Skin epidermis (tissue), 12 donors: ENCODE measurements at regions not wholly inside any gene's neighbourhood (a gene's known extent, or its start where the extent isn't known, plus 50 kb on each side); places are given as distances from the start of the nearest gene placed in this dataset.

Experiments used
- H3K27ac ChIP-seq, 21 experiments: fragments of 200-600 bp; sonication (generic) in 11 of 21; one replicate each; pipeline ENCODE4 v1.5.0; 2020; ENCODE audit warnings: mild to moderate bottlenecking in 3 of 21, inconsistent platforms in 2 of 21, moderate library complexity in 2 of 21
- H3K4me3 ChIP-seq, 7 experiments: fragments of 200-600 bp; sonication (generic) in 2 of 7; one replicate each; pipeline ENCODE4 v1.5.0; 2020; ENCODE audit warnings: inconsistent platforms in 2 of 7, mild to moderate bottlenecking in 2 of 7, moderate library complexity in 1 of 7

DNA sequence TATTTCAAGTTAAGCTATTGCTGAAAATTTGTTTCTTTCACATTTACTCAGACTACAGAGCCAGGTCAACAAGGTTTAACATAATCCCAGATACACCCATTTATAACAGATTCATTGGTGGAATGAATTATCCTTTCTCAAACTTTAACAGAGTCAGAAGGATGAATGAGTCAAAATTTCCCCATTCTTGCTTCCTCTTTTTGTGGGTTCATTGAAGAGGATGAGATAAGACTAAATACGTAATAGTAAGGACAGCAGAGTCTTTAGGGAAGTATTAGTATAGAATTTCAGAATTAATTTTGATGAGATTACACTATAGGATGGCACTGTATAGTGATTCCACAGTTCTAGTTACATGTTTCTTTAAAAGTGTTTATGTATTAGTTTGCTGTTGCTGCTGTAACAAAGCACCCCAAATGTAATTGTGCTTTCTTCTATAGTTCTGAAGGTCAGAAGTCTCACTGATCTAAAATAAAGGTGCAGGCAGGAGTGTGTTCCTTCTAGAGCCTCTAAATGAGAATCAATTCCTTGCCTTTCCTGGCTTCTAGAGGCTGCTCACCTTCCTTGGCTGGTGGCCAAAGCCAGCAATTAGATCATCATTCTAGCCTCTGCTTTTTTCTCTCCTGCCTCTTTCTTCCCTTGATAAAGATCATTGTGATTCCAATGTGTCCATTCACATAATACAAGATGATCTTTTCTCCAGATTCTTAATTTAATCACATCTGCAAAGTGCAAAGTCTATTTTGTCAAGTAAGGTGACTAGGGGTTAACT lies 309.3 kb upstream of the PIK3C3 start:
- no peak overlapping the region for H3K27ac ChIP-seq

GRCh38 chr18:41644466-41644865 lies 310.6 kb upstream of the PIK3C3 start:
- Histone ChIP-seq H3K27ac (no peak overlapping the region), H3K4me3 (no peak overlapping the region)

More for the DNA sequence above, 309.3 kb upstream of the PIK3C3 start:
- H3K4me3 ChIP-seq = no peak overlapping the region

- no peak overlapping the region for H3K27ac ChIP-seq
- H3K4me3 ChIP-seq = no peak overlapping the region
Measured at GRCh38 chr18:41643427-41643826, 311.6 kb upstream of the PIK3C3 start.

- H3K4me3 ChIP-seq = no peak overlapping the region
- no peak overlapping the region for H3K27ac ChIP-seq
Measured at GRCh38 chr18:41642756-41643155, 312.3 kb upstream of the PIK3C3 start.

DNA sequence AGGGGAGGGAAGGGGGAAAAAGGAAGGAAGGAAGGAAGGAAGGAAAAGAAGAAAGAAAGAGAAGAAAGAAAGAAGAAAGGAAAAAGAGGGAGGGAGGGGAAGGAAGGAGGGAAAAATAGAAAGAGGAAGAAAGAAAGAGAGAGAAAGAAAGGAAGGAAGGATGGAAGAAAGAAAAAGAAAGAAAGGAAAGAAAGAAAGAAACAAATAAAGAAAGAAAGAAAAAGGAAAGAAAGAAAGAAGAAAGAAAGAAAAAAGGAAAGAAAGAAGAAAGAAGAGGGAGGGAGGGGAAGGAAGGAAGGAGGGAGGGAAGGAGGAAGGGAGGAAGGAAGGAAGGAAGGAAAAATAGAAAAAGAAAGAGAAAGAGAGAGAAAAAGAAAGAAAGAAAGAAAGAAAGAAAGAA lies 315.8 kb upstream of the PIK3C3 start:
- no peak overlapping the region for H3K27ac ChIP-seq
- H3K4me3 ChIP-seq = no peak overlapping the region

GRCh38 chr18:41631723-41632285 lies 323.2 kb upstream of the PIK3C3 start:
- H3K27ac ChIP-seq = peak overlapping the region in 1 of 21 experiments; percentile 72
- peak overlapping the region in 2 of 7 experiments; percentile 11 to 34 for H3K4me3 ChIP-seq

DNA sequence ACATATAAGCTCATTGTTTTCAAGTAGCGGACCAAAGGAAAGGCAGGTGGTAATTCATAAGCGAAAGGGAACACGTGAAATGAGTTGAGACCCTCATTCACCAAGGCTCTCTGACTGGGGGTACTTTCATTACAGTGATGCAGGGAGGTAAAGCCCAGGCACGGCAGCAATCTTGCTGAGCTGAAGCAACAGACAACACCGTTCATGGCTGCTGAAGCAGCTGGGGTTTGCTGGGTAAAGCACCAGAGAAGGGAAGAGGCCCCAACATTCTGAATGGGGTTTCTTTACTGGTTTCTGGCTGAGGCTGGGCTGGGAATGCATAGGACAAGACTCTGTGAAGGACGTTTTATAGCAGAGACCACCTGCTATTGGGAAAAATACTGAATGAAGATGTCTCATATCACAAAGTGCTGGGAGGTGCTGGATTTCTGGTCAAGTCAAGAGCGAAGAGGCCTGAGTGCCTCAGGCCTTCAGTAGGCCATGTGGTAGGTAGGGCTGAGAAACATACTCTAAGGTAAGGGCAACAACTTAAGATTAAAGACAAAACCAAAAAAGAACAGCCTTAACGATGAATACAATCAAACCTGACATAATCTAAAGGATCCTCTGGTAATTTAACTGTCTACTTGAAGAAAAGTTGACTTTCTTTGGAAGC lies 324.7 kb upstream of the PIK3C3 start:
- Histone ChIP-seq H3K27ac (peak overlapping the region in 1 of 21 experiments; percentile 26), H3K4me3 (peak overlapping the region in 1 of 7 experiments; percentile 11)

- no peak overlapping the region for H3K27ac ChIP-seq
- H3K4me3 ChIP-seq = no peak overlapping the region
Measured at GRCh38 chr18:41624460-41624859, 330.6 kb upstream of the PIK3C3 start.

GRCh38 chr18:41621177-41621576 lies 333.9 kb upstream of the PIK3C3 start:
- H3K27ac ChIP-seq = no peak overlapping the region
- no peak overlapping the region for H3K4me3 ChIP-seq

- H3K4me3 ChIP-seq = no peak overlapping the region
Measured at GRCh38 chr18:41618147-41618546, 336.9 kb upstream of the PIK3C3 start.

DNA sequence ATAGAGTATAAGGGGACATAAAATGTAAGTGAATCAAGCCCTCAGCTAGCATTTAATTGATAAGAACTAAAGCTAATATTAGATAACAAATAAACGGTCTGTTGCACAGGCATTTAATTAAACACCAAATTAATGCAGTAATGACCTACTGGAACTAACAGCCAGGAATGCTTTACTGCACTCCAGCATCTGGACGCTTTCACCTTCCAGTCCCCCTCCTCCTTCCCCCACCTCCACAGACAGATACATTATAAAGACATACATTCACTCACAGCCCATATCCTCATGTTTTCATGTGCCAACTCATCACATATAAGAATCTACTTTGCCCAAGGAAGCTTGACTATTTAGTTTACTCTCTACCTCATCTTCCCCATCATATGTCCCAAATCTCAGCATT lies 337.4 kb upstream of the PIK3C3 start:
- no peak overlapping the region for H3K27ac ChIP-seq
- H3K4me3 ChIP-seq = no peak overlapping the region

More at GRCh38 chr18:41618147-41618546, 336.9 kb upstream of the PIK3C3 start:
- no peak overlapping the region for H3K27ac ChIP-seq

GRCh38 chr18:41613003-41613609 lies 341.9 kb upstream of the PIK3C3 start:
- H3K27ac ChIP-seq = no peak overlapping the region
- H3K4me3 ChIP-seq = no peak overlapping the region

- no peak overlapping the region for H3K4me3 ChIP-seq
Measured at GRCh38 chr18:41604964-41605363, 350.1 kb upstream of the PIK3C3 start.

DNA sequence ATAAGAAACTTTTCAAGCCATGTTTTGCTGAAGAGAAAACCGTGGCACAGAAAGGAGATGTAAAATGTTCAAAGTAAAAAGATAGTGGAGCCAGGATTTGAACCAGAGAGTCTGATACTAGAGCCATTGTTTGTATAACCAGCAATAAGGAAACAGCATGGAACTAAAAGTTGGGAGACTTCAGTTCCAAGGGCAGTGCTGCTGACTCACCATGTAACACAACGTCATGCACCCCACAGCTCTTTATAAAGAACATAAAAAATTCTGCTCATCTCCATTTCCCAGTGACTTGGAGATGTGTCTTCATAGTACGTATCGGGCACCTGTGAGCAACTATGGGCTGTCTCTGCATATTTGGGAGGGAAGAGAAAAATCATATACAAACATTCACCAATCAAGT lies 353.0 kb upstream of the PIK3C3 start:
- Histone ChIP-seq H3K4me3 (no peak overlapping the region), H3K27ac (no peak overlapping the region)

More at GRCh38 chr18:41604964-41605363, 350.1 kb upstream of the PIK3C3 start:
- no peak overlapping the region for H3K27ac ChIP-seq

DNA sequence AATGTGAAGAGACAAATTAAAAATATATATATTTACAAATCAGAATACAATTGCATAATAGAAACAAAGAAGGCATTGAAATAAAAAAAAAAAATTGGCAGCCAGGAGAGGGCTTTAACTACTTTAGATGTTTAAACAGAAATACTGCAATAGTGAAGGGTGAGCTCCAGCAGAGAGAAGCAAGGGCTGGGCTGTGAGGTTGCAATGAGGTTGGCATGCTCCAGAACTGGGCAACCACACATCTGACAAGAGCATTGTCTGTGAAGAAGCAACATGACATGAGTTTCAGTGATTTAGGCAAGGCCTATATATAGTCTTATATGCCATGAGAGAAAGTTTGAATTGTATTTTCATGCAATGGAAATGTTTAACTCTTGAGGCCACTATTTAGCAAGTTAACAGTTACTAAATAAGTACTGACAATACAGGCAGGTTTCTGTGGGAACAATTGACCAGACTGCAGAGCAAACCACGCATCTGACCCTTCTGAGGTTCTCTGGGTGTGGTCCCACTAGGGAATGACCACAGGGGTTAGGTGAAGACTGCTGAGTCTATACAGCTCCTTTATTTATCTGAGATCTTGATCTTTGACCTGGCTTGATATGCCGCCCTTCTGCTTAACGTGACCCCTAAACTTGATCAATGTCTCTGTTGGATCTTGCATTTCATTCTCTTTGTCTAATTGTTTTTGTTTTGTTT lies 354.2 kb upstream of the PIK3C3 start:
- no peak overlapping the region for H3K27ac ChIP-seq

DNA sequence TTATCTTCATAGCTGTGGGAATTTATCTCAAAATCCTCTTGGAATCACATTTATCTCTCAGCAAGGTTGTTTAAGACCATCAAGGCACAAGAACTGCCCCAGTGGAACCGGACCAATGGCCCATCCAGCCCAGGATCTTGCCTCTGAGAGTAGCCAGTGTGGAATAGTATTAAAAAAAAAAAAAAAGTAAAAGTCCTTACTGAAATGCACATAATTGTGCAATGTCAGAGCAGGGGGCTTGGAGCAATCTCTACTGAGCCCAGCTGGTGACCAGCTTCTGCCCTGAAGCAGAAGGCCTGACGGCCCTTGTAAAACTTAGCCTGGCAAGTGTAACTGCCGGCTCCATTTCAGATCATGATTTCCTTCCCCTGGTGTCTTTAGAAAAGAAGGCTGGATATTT lies 355.6 kb upstream of the PIK3C3 start:
- Histone ChIP-seq H3K27ac (no peak overlapping the region), H3K4me3 (no peak overlapping the region)

More for the DNA sequence above, 354.2 kb upstream of the PIK3C3 start:
- no peak overlapping the region for H3K4me3 ChIP-seq

GRCh38 chr18:41594582-41594981 lies 360.5 kb upstream of the PIK3C3 start:
- H3K4me3 ChIP-seq = no peak overlapping the region
- H3K27ac ChIP-seq = no peak overlapping the region

GRCh38 chr18:41593171-41593675 lies 361.8 kb upstream of the PIK3C3 start:
- Histone ChIP-seq H3K4me3 (no peak overlapping the region), H3K27ac (no peak overlapping the region)

GRCh38 chr18:41587976-41588375 lies 367.1 kb upstream of the PIK3C3 start:
- Histone ChIP-seq H3K4me3 (no peak overlapping the region), H3K27ac (no peak overlapping the region)

DNA sequence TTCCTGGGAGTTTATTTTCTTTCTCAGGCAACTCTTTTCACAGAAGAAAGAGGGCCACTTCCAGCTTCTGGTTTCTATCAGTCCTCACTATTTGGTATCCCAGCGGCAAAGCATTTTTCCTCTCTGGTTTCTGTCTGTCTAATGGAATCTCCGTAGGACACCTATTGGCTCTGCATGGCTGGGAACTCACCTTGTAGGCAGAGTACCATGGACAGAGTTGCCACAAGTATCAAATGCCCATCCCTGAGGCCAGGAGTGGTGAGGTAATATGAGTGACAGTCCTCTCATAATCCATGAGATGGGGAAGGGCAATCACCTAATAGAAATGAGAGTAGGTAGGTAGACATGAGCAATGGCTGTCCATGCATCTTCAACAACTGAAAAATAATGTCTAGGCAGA lies 369.5 kb upstream of the PIK3C3 start:
- no peak overlapping the region for H3K27ac ChIP-seq
- no peak overlapping the region for H3K4me3 ChIP-seq
